Hepatocyte (in vitro differentiated cells): ENCODE measurements at regions not wholly inside any gene's neighbourhood (a gene's known extent, or its start where the extent isn't known, plus 50 kb on each side); places are given as distances from the start of the nearest gene placed in this dataset.

Source experiments
- CTCF ChIP-seq: fragments of 200-600 bp; sonication (generic); IDR thresholded peaks from 2 replicates; pipeline ENCODE4 v1.5.1; 2016; ENCODE audit warnings: antibody characterized with exemption, mild to moderate bottlenecking; ENCODE audit not compliant: poor library complexity
- EZH2 ChIP-seq: fragments of 200-600 bp; sonication (generic); IDR thresholded peaks from 2 replicates; pipeline ENCODE4 v1.6.1; 2016; ENCODE audit warnings: antibody characterized with exemption, mild to moderate bottlenecking, borderline replicate concordance
- EZH2phosphoT487 ChIP-seq: fragments of 200-600 bp; sonication (generic); IDR thresholded peaks from one replicate; pipeline ENCODE4 v1.6.1; 2018; ENCODE audit warnings: antibody characterized with exemption, mild to moderate bottlenecking, low read depth, moderate library complexity; ENCODE audit not compliant: unreplicated experiment, severe bottlenecking

GRCh38 chr4:29005838-29006237 is 1714.3 kb upstream of the PCDH7 start:
- TF ChIP-seq CTCF (no peak), EZH2phosphoT487 (no peak), EZH2 (no peak)
